ENCODE measurements at regions not wholly inside any gene's neighbourhood (a gene's known extent, or its start where the extent isn't known, plus 50 kb on each side); places are given as distances from the start of the nearest gene placed in this dataset.

GRCh38 chr12:91913651-91914050, 232.0 kb downstream of the BTG1 start:
- TF ChIP-seq CTCF (conservative IDR thresholded peaks at IDR 0.05), result no peak
- TF ChIP-seq ZFX (IDR thresholded peaks at IDR 0.05), result no peak
